NT2/D1 (cell line): ENCODE measurements at regions not wholly inside any gene's neighbourhood (a gene's known extent, or its start where the extent isn't known, plus 50 kb on each side); places are given as distances from the start of the nearest gene placed in this dataset.

ENCODE experiments used
- YY1 ChIP-seq: IDR thresholded peaks from 2 replicates; pipeline ENCODE4 v1.6.1; 2011; ENCODE audit not compliant: insufficient read length, insufficient read depth
- ZNF274 ChIP-seq: IDR thresholded peaks from 2 replicates; pipeline ENCODE4 v1.6.1; 2011; ENCODE audit warnings: mild to moderate bottlenecking, low read depth, low read length

DNA sequence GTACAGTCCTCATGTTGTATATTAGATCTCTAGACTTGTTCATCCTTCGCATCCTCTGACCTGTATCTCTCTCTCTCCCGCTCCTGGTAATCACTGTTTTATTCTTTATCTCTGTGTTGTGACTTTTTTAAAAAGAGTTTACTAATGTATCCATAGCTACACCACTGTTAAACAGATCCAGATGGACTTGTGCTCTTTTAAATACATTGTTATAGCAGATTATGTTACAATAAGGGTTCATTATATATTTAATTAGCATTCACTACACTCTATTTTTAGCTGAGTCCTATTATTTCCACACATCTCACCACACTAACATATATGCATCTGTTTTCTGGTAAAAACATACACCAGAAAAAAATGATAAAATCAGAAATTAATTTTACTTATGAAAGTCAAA lies 90.5 kb downstream of the RBM43 start:
- no peak for TF ChIP-seq ZNF274
- no peak for TF ChIP-seq YY1
